B cell (primary cell): ENCODE measurements at regions not wholly inside any gene's neighbourhood (a gene's known extent, or its start where the extent isn't known, plus 50 kb on each side); places are given as distances from the start of the nearest gene placed in this dataset.

Experiments used
- ATAC-seq: fragments of 200-7000 bp; cut with Tn5 transposase; one replicate; pipeline ENCODE4 v1.10.0; 2021; ENCODE audit warnings: low read depth, mild to moderate bottlenecking, moderate number of reproducible peaks, moderate library complexity
- CTCF ChIA-PET: fragments of 350-600 bp; sonication (Branson Sonifier 250); formaldehyde crosslinking; loops from one replicate; lab custom pipeline; 2021; ENCODE audit warnings: antibody characterized with exemption, inconsistent platforms; lab: Charles Lee
- POLR2A ChIA-PET: fragments of 350-600 bp; sonication (Branson Sonifier 250); formaldehyde crosslinking; loops from one replicate; lab custom pipeline; 2021; ENCODE audit warnings: antibody characterized with exemption; lab: Charles Lee
- DNase-seq: peaks from one replicate; pipeline ENCODE4 v3.0.0; 2013
- H2AFZ ChIP-seq: 2 replicates; pipeline ENCODE4 v1.6.1; 2012; ENCODE audit warnings: mild to moderate bottlenecking, low read depth, low read length; ENCODE audit not compliant: insufficient read depth, poor library complexity, severe bottlenecking
- H3K27ac ChIP-seq, 2 donors: 1 replicate in 1 of 2; 2 replicates in 1 of 2; pipeline ENCODE4 v1.5.1; 2012 to 2013; ENCODE audit warnings: low read length in 2 of 2, mild to moderate bottlenecking in 2 of 2, moderate library complexity in 1 of 2
- H3K27me3 ChIP-seq, 4 experiments: fragments of 200-600 bp in 1 of 4; sonication (generic) in 1 of 4; replicated peaks in 1 of 4; 1 replicate in 2 of 4; 2 replicates in 2 of 4; pipeline versions ENCODE4 v1.6.1 to v1.7.0; 2013 to 2016; ENCODE audit warnings: low read length in 3 of 4, mild to moderate bottlenecking in 2 of 4, mixed read lengths in 1 of 4, moderate library complexity in 1 of 4; ENCODE audit not compliant: insufficient read depth in 4 of 4, control insufficient read depth in 3 of 4; ENCODE audit errors: control extremely low read depth in 1 of 4
- H3K36me3 ChIP-seq, 2 experiments: replicated peaks in 1 of 2; 1 replicate in 1 of 2; 2 replicates in 1 of 2; pipeline versions ENCODE4 v1.6.1 to v1.7.1; 2013; ENCODE audit warnings: low read length in 1 of 2; ENCODE audit not compliant: insufficient read depth in 2 of 2, control insufficient read depth in 1 of 2; ENCODE audit errors: control extremely low read depth in 1 of 2, extremely low read depth in 1 of 2
- H3K4me1 ChIP-seq, 2 donors: fragments of 200-600 bp in 1 of 2; sonication (generic) in 1 of 2; 1 replicate in 1 of 2; 2 replicates in 1 of 2; pipeline versions ENCODE4 v1.5.1 to v1.6.1; 2013 to 2017; ENCODE audit warnings: low read length in 2 of 2; ENCODE audit not compliant: control insufficient read depth in 2 of 2, insufficient read depth in 2 of 2
- H3K4me2 ChIP-seq: replicated peaks from 2 replicates; pipeline ENCODE3; 2012; ENCODE audit warnings: mild to moderate bottlenecking, low read depth, low read length; ENCODE audit not compliant: poor library complexity, severe bottlenecking
- H3K4me3 ChIP-seq, 5 experiments: fragments of 200-600 bp in 1 of 5; sonication (generic) in 1 of 5; 1 replicate in 3 of 5; 2 replicates in 2 of 5; pipeline versions ENCODE4 v1.5.1 to v1.7.0; 2011 to 2016; ENCODE audit warnings: low read length in 4 of 5, mild to moderate bottlenecking in 4 of 5, low read depth in 2 of 5, control low read depth in 1 of 5, moderate library complexity in 1 of 5; ENCODE audit not compliant: insufficient read depth in 1 of 5; ENCODE audit errors: control extremely low read depth in 1 of 5, extremely low read depth in 1 of 5
- H3K79me2 ChIP-seq: fragments of 200-600 bp; sonication (generic); one replicate; pipeline ENCODE4 v1.6.0; 2016; ENCODE audit warnings: low read length; ENCODE audit not compliant: control insufficient read depth, insufficient read depth
- H3K9ac ChIP-seq: fragments of 200-600 bp; sonication (generic); 2 replicates; pipeline ENCODE4 v1.6.1; 2017; ENCODE audit warnings: mild to moderate bottlenecking, low read length, moderate library complexity
- H3K9me3 ChIP-seq, 3 donors: one replicate each; pipeline versions ENCODE4 v1.6.1 to v1.7.1; 2013; ENCODE audit warnings: low read length in 2 of 3; ENCODE audit not compliant: control insufficient read depth in 2 of 3, insufficient read depth in 1 of 3; ENCODE audit errors: control extremely low read depth in 1 of 3
- H4K20me1 ChIP-seq: 2 replicates; pipeline ENCODE4 v1.6.0; 2012; ENCODE audit warnings: mild to moderate bottlenecking, low read length; ENCODE audit not compliant: insufficient read depth, control insufficient read depth, poor library complexity, severe bottlenecking
- H3K27ac Mint-ChIP-seq: one replicate; pipeline ENCODE4 v1.8.0; 2021; ENCODE audit warnings: mixed read lengths
- H3K27me3 Mint-ChIP-seq: one replicate; pipeline ENCODE4 v1.8.0; 2021; ENCODE audit warnings: mixed read lengths
- H3K4me1 Mint-ChIP-seq: one replicate; pipeline ENCODE4 v1.8.0; 2021; ENCODE audit warnings: mixed read lengths
- H3K4me3 Mint-ChIP-seq: one replicate; pipeline ENCODE4 v1.8.0; 2021; ENCODE audit warnings: mixed read lengths
- H3K9me3 Mint-ChIP-seq: one replicate; pipeline ENCODE4 v1.8.0; 2022; ENCODE audit warnings: mixed read lengths; ENCODE audit not compliant: insufficient read depth
- CTCF ChIP-seq: fragments of 200-600 bp; IDR thresholded peaks from one replicate; pipeline ENCODE4 v1.8.0; 2022; ENCODE audit warnings: antibody characterized with exemption, mild to moderate bottlenecking
- EZH2 ChIP-seq: IDR thresholded peaks from 2 replicates; pipeline ENCODE4 v1.6.1; 2012; ENCODE audit warnings: borderline replicate concordance, low read depth, mild to moderate bottlenecking, moderate library complexity, low read length; ENCODE audit not compliant: insufficient read depth, poor library complexity, severe bottlenecking
- WGBS: methylation state at CpG from one replicate; pipeline ENCODE4 v1.1.5; 2013; ENCODE audit warnings: missing lambda C conversion rate; ENCODE audit not compliant: insufficient coverage; 5-methylcytosine and 5-hydroxymethylcytosine counted together
- intact Hi-C: fragments of 100-400 bp; cut with micrococcal nuclease; formaldehyde crosslinking; loops from one replicate; pipeline ENCODE4 v1.10.0; 2022

- H3K27me3 ChIP-seq: no peaks in the 10 kb centered on the region
- no peak for DNase-seq
- intact Hi-C loops: no loop called here
- Mint-ChIP-seq H3K4me1 (peaks cover 2% of the 10 kb centered on the region), H3K27ac (no peak overlapping the region), H3K4me3 (no peak overlapping the region), H3K9me3 (no peaks in the 10 kb centered on the region), H3K27me3 (peaks cover 15% of the 10 kb centered on the region)
- TF ChIP-seq CTCF: no peak
- TF ChIP-seq EZH2: no peak
- H3K27ac ChIP-seq: no peak overlapping the region
- ATAC-seq: no peak
- no peaks in the 10 kb centered on the region for H4K20me1 ChIP-seq
- H3K4me1 ChIP-seq: no peaks in the 10 kb centered on the region
- POLR2A ChIA-PET: no interaction called here
- H3K79me2 ChIP-seq: no peaks in the 10 kb centered on the region
- H3K36me3 ChIP-seq: no peaks in the 10 kb centered on the region
- no peaks in the 10 kb centered on the region for H3K9me3 ChIP-seq
- no peak overlapping the region for H3K9ac ChIP-seq
- WGBS: 100% methylated on average over 1 of the region's 2 CpGs
- H2AFZ ChIP-seq: no peak overlapping the region
- H3K4me3 ChIP-seq: no peak overlapping the region
- H3K4me2 ChIP-seq: no peak overlapping the region
- CTCF ChIA-PET: no interaction called here
Observed at GRCh38 chr1:56151402-56151801, 428.0 kb downstream of the PLPP3 start.

- no peaks in the 10 kb centered on the region for H3K9me3 Mint-ChIP-seq
- H3K79me2 ChIP-seq: no peaks in the 10 kb centered on the region
- no peaks in the 10 kb centered on the region for H3K36me3 ChIP-seq
- 100% methylated on average over 5 of the region's 5 CpGs for WGBS
- no peak overlapping the region for H3K9ac ChIP-seq
- H3K9me3 ChIP-seq: no peaks in the 10 kb centered on the region
- intact Hi-C loops: no loop called here
- H3K4me1 ChIP-seq: no peaks in the 10 kb centered on the region
- H3K4me1 Mint-ChIP-seq: no peaks in the 10 kb centered on the region
- no peak for TF ChIP-seq EZH2
- no peak for TF ChIP-seq CTCF
- no peak overlapping the region for H2AFZ ChIP-seq
- ATAC-seq (no peak), DNase-seq (no peak)
- CTCF ChIA-PET: no interaction called here
- H4K20me1 ChIP-seq: no peaks in the 10 kb centered on the region
- peaks cover 12% of the 10 kb centered on the region for H3K27me3 Mint-ChIP-seq
- H3K4me3 Mint-ChIP-seq: no peak overlapping the region
- no peak overlapping the region for H3K4me3 ChIP-seq
- H3K27ac Mint-ChIP-seq: no peak overlapping the region
- no peak overlapping the region for H3K27ac ChIP-seq
- no peak overlapping the region for H3K4me2 ChIP-seq
- H3K27me3 ChIP-seq: no peaks in the 10 kb centered on the region
- POLR2A ChIA-PET: no interaction called here
Observed at GRCh38 chr1:56150441-56151215, 428.7 kb downstream of the PLPP3 start.
